COLO829 (cell line): ENCODE measurements at regions not wholly inside any gene's neighbourhood (a gene's known extent, or its start where the extent isn't known, plus 50 kb on each side); places are given as distances from the start of the nearest gene placed in this dataset.
A peak's percentile ranks its signal among the peaks of the same experiment; 100 is the strongest.

Source experiments
- DNase-seq: peaks from one replicate; pipeline ENCODE4 v3.0.0; 2012; ENCODE audit warnings: low spot score

- no peak for DNase-seq
Observed at GRCh38 chr2:60319031-60319547, 234.4 kb downstream of the BCL11A start.

DNA sequence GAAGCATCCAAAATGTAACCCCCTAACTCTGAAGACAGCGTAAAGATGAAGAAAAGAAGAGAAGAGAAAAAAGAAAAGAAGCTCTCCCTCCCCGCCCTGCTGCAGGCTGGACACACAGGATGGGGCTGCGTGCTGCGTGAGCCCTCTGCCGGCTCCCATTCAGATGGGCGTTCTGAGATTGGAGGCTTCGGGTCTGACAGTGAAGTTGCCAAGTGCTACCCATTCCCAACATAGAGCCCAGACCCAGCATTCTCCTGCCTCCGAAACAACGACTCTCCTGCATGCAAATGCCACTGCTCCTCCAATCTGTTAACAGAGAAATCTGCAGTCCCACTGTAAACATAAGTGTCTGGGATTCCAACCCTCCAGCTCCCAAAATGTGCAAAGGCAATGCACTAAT, 234.9 kb downstream of the BCL11A start:
- DNase-seq: no peak

DNA sequence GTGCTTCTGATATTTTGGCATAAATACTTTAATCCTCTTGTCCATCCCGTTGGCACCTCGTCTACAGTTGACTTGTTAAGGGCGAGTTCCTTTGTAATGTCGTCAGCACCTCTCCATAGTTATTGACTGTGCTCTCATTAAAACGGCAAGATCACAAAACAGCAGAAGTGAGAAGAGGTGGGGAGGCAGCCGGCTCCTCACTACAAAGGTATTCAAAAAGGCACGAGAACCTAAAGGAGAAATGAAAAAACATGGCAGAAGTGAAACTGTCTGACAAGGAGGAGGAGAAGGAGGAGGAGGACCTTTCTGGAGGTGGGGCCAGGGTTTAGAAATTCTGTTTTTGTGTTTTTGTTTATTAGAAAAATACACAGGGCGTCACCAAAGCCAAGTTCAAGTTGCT, 235.6 kb downstream of the BCL11A start:
- DNase-seq: no peak

DNA sequence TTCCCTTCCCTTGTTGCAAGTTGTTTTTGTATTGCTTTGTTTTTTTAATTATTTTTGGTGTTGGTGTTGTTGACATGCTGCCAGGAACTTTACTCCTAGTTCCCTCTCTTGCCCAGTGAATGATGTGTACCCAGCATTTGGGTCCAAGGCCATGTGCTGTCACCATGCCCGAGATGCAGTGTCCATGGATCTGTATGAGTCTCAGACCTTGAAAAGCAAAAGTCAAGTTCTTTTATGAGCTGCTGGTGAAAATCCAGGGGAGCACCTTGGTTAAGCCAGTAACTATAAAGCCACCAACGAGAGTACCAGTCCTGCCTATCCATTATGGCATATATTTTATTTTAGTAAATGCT, 236.4 kb downstream of the BCL11A start:
- DNase-seq: no peak

- no peak for DNase-seq
Observed at GRCh38 chr2:60316381-60317033, 236.9 kb downstream of the BCL11A start.

GRCh38 chr2:60313470-60314172, 239.8 kb downstream of the BCL11A start:
- peak; percentile 35 for DNase-seq

DNA sequence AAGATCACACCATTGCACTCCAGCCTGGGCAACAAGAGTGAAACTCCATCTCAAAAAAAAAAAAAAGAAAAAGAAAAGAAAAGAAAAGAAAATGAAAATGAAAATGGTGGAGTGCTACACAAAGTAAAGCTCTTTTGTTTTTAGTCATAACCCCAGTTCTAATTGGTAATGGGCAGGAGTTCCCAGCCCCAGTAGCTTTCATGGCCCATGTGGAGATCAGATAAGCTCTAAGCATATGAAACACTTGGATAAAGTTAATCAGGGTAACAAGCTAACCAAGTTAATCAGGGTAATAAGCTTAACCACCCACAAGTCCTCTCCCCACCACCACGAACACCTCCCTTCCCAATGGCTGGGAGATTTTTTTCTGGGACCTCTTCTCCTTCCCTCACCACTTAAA, 240.8 kb downstream of the BCL11A start:
- no peak for DNase-seq

- DNase-seq: no peak
Observed at GRCh38 chr2:60311524-60311923, 241.9 kb downstream of the BCL11A start.

DNA sequence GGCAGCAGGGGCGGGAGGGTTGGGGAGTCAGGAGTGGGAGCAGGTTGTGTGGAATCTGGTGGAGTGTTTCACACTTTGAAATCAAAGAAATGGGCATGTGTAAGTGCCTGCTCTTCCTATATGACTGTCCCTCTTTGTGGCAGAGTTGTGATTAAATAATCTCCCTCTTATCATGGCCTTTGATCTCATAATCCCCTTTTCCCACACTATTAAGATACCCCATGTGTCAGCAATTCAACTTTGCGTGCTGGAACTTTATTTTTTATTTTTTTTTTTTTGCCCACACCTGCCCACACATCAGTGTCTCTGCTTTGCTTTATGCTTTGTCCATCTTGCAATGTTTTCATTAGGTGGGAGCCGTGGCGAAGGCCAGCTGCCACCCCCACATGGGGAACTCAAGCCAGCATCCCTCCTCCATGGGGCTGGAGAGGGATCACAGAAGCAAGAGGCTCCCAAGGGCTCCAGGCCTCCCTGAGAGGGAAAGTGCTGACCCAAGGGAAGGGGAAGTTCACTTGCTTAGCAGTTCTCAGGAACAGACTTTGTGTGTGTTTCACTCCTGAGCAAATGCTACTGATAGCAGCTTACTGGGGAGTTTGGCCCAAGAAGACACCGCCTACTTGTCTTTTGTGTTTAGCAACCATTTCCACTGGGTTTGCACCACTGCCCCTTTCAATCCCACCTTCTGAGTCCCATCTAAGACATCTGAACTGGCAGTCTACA, 243.4 kb downstream of the BCL11A start:
- DNase-seq: no peak

GRCh38 chr2:60309336-60309735, 244.1 kb downstream of the BCL11A start:
- no peak for DNase-seq

GRCh38 chr2:60306267-60306861, 247.1 kb downstream of the BCL11A start:
- no peak for DNase-seq

GRCh38 chr2:60303680-60304079, 249.8 kb downstream of the BCL11A start:
- no peak for DNase-seq

- no peak for DNase-seq
Observed at GRCh38 chr2:60302377-60303126, 250.9 kb downstream of the BCL11A start.

DNA sequence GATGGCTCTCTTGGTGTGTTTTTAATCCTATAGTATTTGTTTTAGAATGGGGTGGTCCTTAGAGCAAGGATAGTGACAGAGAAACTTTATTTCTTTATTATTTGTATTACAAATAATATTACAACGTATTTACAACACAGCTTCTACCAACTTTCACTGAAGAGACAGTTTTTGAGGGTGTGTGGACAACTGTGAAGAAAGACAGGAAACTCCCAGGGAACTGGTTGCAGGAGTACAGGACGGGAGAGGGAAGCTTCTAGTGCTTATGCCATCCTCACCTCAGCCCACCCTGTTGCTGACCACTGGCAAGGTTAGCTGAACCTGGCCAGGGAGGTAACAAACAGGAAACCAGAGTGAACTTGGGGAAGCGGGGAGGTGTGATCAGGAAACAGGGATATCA, 251.7 kb downstream of the BCL11A start:
- no peak for DNase-seq

DNA sequence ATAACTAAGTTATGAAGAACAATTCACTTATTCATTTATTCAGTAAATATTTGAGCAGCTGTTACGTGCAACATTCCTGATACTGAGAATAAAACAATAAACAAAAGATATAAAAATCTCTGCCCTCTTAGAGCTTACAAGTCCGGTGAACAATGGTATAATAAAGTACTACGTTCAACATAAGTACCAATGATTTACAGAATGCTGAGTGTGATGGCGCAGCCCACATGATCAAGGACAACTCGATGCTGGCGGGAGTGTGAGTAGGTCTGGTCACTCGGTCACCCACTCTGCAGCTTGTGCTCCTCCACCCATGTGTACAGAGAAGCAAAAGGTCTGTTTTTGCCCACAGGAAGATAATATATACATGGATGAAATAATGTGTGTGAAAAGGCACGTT, 254.3 kb downstream of the BCL11A start:
- no peak for DNase-seq

DNA sequence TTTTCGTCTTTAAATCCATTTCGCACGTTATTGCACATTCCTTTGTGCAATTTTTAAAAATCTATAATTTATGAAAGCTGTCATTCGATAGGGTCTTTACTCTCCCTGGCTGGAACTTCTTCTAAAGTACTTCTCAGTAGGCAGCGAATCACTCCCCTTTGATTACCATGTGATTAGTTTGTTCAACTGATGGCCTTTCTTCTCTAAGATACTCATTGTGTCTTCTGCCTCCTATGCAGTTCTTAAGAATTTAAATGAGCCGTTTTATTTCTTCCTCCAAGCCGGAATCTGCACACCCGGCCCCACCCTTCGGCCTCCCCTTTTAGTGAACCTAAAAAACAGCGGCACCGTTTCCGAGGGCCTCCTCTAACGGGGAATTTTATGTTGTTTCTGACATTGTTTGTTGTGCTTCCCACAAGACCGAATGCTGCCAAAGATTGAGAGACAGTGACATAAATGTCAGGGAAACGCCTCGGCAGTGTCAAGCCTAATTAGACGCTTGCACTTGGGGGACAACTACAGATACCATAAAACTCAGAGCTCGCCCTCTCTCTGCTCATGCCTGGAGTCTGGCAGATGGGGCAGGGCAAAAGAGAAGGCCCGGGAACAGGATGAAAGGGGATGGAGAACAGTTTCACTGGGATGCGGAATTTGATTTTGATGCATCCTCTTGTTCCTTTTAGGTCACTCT, 255.3 kb downstream of the BCL11A start:
- no peak for DNase-seq

- peak; percentile 13 for DNase-seq
Observed at GRCh38 chr2:60297296-60298005, 256.0 kb downstream of the BCL11A start.

GRCh38 chr2:60296219-60296955, 257.1 kb downstream of the BCL11A start:
- DNase-seq: no peak

DNA sequence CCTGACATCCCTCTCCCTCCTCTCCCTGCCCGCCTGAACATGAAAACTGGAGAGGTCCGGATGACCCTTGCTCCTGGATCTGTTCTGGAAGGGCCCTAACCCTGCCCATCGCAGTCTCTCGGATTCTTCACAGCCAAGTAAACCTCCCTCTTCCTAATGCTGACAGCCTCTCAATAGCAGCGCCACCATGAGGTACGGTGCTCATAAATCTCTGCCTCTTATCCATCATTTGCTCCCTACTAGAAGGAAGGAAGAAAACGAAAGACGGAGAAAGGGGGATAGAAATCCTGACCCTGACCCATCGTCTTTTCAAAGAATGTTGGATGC, 257.9 kb downstream of the BCL11A start:
- no peak for DNase-seq
